Activated B cell treated with CpG ODN at 0.5 μM for 24 hours (primary cell): ENCODE measurements at regions not wholly inside any gene's neighbourhood (a gene's known extent, or its start where the extent isn't known, plus 50 kb on each side); places are given as distances from the start of the nearest gene placed in this dataset.

Experiments used
- ATAC-seq: fragments of 200-7000 bp; cut with Tn5 transposase; one replicate; pipeline ENCODE4 v1.10.0; 2021; ENCODE audit warnings: low read depth, mild to moderate bottlenecking, moderate library complexity
- CTCF ChIA-PET: fragments of 350-600 bp; sonication (Branson Sonifier 250); formaldehyde crosslinking; loops from one replicate; lab custom pipeline; 2021; ENCODE audit warnings: antibody characterized with exemption; lab: Charles Lee
- POLR2A ChIA-PET: fragments of 350-600 bp; sonication (Branson Sonifier 250); formaldehyde crosslinking; loops from one replicate; lab custom pipeline; 2021; ENCODE audit warnings: antibody characterized with exemption; lab: Charles Lee
- DNase-seq: peaks from one replicate; pipeline ENCODE4 v3.0.0; 2022
- H3K27ac Mint-ChIP-seq: one replicate; pipeline ENCODE4 v1.8.0; 2020; ENCODE audit warnings: mixed read lengths
- H3K27me3 Mint-ChIP-seq: one replicate; pipeline ENCODE4 v1.8.0; 2021; ENCODE audit warnings: mixed read lengths
- H3K36me3 Mint-ChIP-seq: one replicate; pipeline ENCODE4 v1.8.0; 2021; ENCODE audit warnings: low read depth, mixed read lengths
- H3K4me1 Mint-ChIP-seq: one replicate; pipeline ENCODE4 v1.8.0; 2021; ENCODE audit warnings: mixed read lengths
- H3K4me3 Mint-ChIP-seq: one replicate; pipeline ENCODE4 v1.8.0; 2020; ENCODE audit warnings: mild to moderate bottlenecking, mixed read lengths
- H3K9me3 Mint-ChIP-seq: one replicate; pipeline ENCODE4 v1.8.0; 2020; ENCODE audit warnings: mixed read lengths
- CTCF ChIP-seq: fragments of 200-600 bp; IDR thresholded peaks from one replicate; pipeline ENCODE4 v1.8.0; 2022; ENCODE audit warnings: antibody characterized with exemption, mild to moderate bottlenecking
- intact Hi-C: fragments of 100-400 bp; cut with micrococcal nuclease; formaldehyde crosslinking; loops from one replicate; pipeline ENCODE4 v1.15.1; 2024

- Mint-ChIP-seq H3K4me3 (no peak overlapping the region), H3K4me1 (no peaks in the 10 kb centered on the region), H3K9me3 (no peaks in the 10 kb centered on the region), H3K27ac (no peak overlapping the region), H3K27me3 (no peaks in the 10 kb centered on the region), H3K36me3 (no peaks in the 10 kb centered on the region)
- ChIA-PET POLR2A (no interaction called here), CTCF (no interaction called here)
- DNase-seq (no peak), ATAC-seq (no peak)
- no peak for TF ChIP-seq CTCF
- intact Hi-C loops = no loop called here
Observed at GRCh38 chr7:145478541-145478940, 638.1 kb upstream of the CNTNAP2 start.

GRCh38 chr7:145474009-145474686 is 638.3 kb upstream of the TPK1 start:
- intact Hi-C loops = no loop called here
- no peak for TF ChIP-seq CTCF
- no peak overlapping the region for H3K27ac Mint-ChIP-seq
- DNase-seq (no peak), ATAC-seq (no peak)
- H3K9me3 Mint-ChIP-seq = no peaks in the 10 kb centered on the region
- H3K27me3 Mint-ChIP-seq = no peaks in the 10 kb centered on the region
- CTCF ChIA-PET = no interaction called here
- no peak overlapping the region for H3K4me3 Mint-ChIP-seq
- no peaks in the 10 kb centered on the region for H3K4me1 Mint-ChIP-seq
- POLR2A ChIA-PET = no interaction called here
- no peaks in the 10 kb centered on the region for H3K36me3 Mint-ChIP-seq

GRCh38 chr7:145471883-145472282 is 636.0 kb upstream of the TPK1 start:
- no peaks in the 10 kb centered on the region for H3K36me3 Mint-ChIP-seq
- intact Hi-C loops = no loop called here
- no peaks in the 10 kb centered on the region for H3K27me3 Mint-ChIP-seq
- ChIA-PET POLR2A (no interaction called here), CTCF (no interaction called here)
- ATAC-seq (no peak), DNase-seq (no peak)
- H3K4me3 Mint-ChIP-seq = no peak overlapping the region
- H3K4me1 Mint-ChIP-seq = no peaks in the 10 kb centered on the region
- no peak for TF ChIP-seq CTCF
- no peak overlapping the region for H3K27ac Mint-ChIP-seq
- peaks cover 4% of the 10 kb centered on the region for H3K9me3 Mint-ChIP-seq

- TF ChIP-seq CTCF = no peak
- Mint-ChIP-seq H3K27ac (no peak overlapping the region), H3K9me3 (peaks cover 8% of the 10 kb centered on the region), H3K27me3 (no peaks in the 10 kb centered on the region), H3K4me3 (no peak overlapping the region), H3K4me1 (no peaks in the 10 kb centered on the region), H3K36me3 (no peaks in the 10 kb centered on the region)
- DNase-seq (no peak), ATAC-seq (no peak)
- ChIA-PET CTCF (no interaction called here), POLR2A (no interaction called here)
- intact Hi-C loops = no loop called here
Observed at GRCh38 chr7:145464287-145464686, 628.4 kb upstream of the TPK1 start.

GRCh38 chr7:145462463-145462862 is 626.6 kb upstream of the TPK1 start:
- Mint-ChIP-seq H3K4me1 (no peaks in the 10 kb centered on the region), H3K27me3 (no peaks in the 10 kb centered on the region), H3K36me3 (no peaks in the 10 kb centered on the region), H3K4me3 (no peak overlapping the region), H3K9me3 (peaks cover 8% of the 10 kb centered on the region), H3K27ac (no peak overlapping the region)
- TF ChIP-seq CTCF = no peak
- ATAC-seq (no peak), DNase-seq (no peak)
- ChIA-PET CTCF (no interaction called here), POLR2A (no interaction called here)
- intact Hi-C loops = no loop called here
